Activated CD4-positive, alpha-beta T cell treated with anti-CD3 and anti-CD28 coated beads for 36 hours (primary cell): ENCODE measurements at regions not wholly inside any gene's neighbourhood (a gene's known extent, or its start where the extent isn't known, plus 50 kb on each side); places are given as distances from the start of the nearest gene placed in this dataset.

Source experiments
- ATAC-seq: fragments of 200-7000 bp; cut with Tn5 transposase; one replicate; pipeline ENCODE4 v1.10.0; 2021; ENCODE audit warnings: mild to moderate bottlenecking, moderate library complexity
- CTCF ChIA-PET: fragments of 350-600 bp; sonication (Branson Sonifier 250); formaldehyde crosslinking; loops from one replicate; lab custom pipeline; 2021; ENCODE audit warnings: antibody characterized with exemption; lab: Charles Lee
- POLR2A ChIA-PET: fragments of 350-600 bp; sonication (Branson Sonifier 250); formaldehyde crosslinking; loops from one replicate; lab custom pipeline; 2021; ENCODE audit warnings: antibody characterized with exemption, inconsistent platforms; lab: Charles Lee
- DNase-seq: peaks from one replicate; pipeline ENCODE4 v3.0.0-alpha.2; 2020
- H3K27ac Mint-ChIP-seq: one replicate; pipeline ENCODE4 v1.8.0; 2021; ENCODE audit warnings: mixed read lengths
- H3K27me3 Mint-ChIP-seq: one replicate; pipeline ENCODE4 v1.8.0; 2021; ENCODE audit warnings: mixed read lengths
- H3K36me3 Mint-ChIP-seq: one replicate; pipeline ENCODE4 v1.8.0; 2021; ENCODE audit warnings: low read depth, mixed read lengths
- H3K4me1 Mint-ChIP-seq: one replicate; pipeline ENCODE4 v1.8.0; 2021; ENCODE audit warnings: mixed read lengths
- H3K4me3 Mint-ChIP-seq: one replicate; pipeline ENCODE4 v1.8.0; 2021; ENCODE audit warnings: mild to moderate bottlenecking, moderate library complexity, mixed read lengths
- H3K9me3 Mint-ChIP-seq: one replicate; pipeline ENCODE4 v1.8.0; 2021; ENCODE audit warnings: low read depth, mixed read lengths
- intact Hi-C, 2 experiments: fragments of 100-400 bp; cut with DNase I in 1 of 2; cut with micrococcal nuclease in 1 of 2; formaldehyde crosslinking; loops; one replicate each; pipeline versions ENCODE4 v1.14.2 to v1.15.1; 2022 to 2024; cut with DNase I, micrococcal nuclease

DNA sequence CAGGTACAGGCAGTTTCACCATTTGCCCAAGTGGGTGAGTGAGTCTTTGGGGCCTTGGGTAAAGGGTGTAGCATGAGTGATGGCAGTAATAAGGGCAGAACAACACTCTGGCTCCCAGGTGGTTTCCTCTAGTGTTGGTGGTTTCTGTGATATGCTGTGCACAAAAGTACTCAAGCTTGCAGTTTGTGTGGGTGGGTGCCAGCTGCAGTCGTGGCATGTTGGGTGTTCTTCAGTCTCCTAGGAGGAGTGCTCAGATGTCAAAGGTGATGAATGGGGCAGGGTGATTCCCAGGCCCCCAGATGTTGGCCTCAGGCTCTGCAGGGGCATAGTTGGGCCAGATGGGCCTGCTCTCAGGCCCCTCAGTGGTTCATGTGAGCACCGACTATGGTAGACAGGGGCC, 166.1 kb upstream of the KLF8 start:
- POLR2A ChIA-PET = no interaction called here
- CTCF ChIA-PET = no interaction called here
- ATAC-seq = peak; percentile 73
- intact Hi-C loops = no loop called here
- Mint-ChIP-seq H3K27ac (no peak overlapping the region), H3K36me3 (peaks cover 5% of the 10 kb centered on the region), H3K4me1 (peaks cover 33% of the 10 kb centered on the region), H3K4me3 (no peak overlapping the region), H3K9me3 (peaks cover 10% of the 10 kb centered on the region), H3K27me3 (no peaks in the 10 kb centered on the region)
- peak; percentile 23 for DNase-seq

DNA sequence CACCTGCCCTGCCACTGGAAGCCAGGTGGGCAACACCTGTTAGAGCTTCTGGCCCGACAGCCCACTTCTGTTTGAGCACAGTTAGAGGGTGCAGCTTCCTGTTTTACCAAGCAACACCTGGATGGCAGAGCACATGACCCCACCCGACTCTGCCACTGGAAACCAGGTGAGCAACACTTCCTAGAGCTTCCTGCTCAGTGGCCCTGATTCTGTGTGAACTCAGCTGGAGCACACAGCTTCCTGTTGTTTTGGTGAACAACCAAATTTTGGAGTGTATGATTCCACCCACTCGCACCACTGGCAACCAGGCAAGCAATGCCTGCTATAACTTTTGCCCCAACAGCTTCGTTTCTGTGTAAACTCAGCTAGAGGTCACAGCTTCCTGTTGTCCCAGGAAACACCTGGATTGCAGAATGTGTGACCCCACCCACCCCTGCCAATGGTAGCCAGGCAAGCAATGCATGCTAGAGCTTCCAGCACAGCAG, 163.8 kb upstream of the KLF8 start:
- H3K36me3 Mint-ChIP-seq = no peaks in the 10 kb centered on the region
- DNase-seq = peak; percentile 9
- H3K4me1 Mint-ChIP-seq = peaks cover 33% of the 10 kb centered on the region
- CTCF ChIA-PET = interaction anchor here (1.1 kb wide), 1 partner anchor 16 kb away, joined by 3 read pairs; no protein-coding TSS in a partner anchor
- H3K27me3 Mint-ChIP-seq = no peaks in the 10 kb centered on the region
- peak overlapping the region; percentile 55 for H3K27ac Mint-ChIP-seq
- H3K4me3 Mint-ChIP-seq = no peak overlapping the region
- POLR2A ChIA-PET = no interaction called here
- intact Hi-C loops = no loop called here
- ATAC-seq = peak; percentile 42
- peaks cover 2% of the 10 kb centered on the region for H3K9me3 Mint-ChIP-seq

DNA sequence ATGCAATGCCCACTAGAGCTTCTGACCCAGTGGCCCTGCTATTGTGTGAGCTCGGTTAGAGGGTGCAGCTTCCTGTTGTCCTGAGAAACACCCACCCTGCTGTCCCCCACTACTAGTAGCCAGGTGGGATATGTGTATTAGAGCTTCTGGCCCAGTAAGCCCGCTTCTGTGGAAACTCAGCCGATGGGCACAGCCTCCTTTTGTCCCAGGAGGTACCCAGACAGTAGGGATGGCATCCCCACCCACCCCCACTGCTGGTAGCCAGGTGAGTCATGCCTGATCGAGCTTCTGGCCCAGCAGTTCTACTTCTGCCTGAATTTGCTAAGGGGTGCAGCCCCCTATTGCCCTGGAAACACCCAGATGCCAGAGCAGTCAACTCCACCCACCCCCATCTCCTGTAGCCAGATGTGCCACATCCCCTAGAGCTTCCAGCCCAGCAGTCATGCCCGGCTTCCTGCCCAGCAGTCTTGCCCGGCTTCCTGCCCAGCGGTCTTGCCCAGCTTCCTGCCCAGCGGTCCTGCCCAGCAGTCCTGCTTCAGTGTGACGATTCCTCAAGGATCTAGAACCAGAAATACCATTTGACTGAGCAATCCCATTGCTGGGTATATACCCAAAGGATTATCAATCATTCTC, 162.7 kb upstream of the KLF8 start:
- H3K27ac Mint-ChIP-seq = no peak overlapping the region
- DNase-seq = no peak
- ATAC-seq = no peak
- no peak overlapping the region for H3K4me3 Mint-ChIP-seq
- no peaks in the 10 kb centered on the region for H3K36me3 Mint-ChIP-seq
- no peaks in the 10 kb centered on the region for H3K27me3 Mint-ChIP-seq
- POLR2A ChIA-PET = no interaction called here
- peaks cover 2% of the 10 kb centered on the region for H3K9me3 Mint-ChIP-seq
- CTCF ChIA-PET = interaction anchor here (1.1 kb wide), 1 partner anchor 14 kb away, joined by 3 read pairs; no protein-coding TSS in a partner anchor
- intact Hi-C loops = no loop called here
- H3K4me1 Mint-ChIP-seq = peaks cover 33% of the 10 kb centered on the region

DNA sequence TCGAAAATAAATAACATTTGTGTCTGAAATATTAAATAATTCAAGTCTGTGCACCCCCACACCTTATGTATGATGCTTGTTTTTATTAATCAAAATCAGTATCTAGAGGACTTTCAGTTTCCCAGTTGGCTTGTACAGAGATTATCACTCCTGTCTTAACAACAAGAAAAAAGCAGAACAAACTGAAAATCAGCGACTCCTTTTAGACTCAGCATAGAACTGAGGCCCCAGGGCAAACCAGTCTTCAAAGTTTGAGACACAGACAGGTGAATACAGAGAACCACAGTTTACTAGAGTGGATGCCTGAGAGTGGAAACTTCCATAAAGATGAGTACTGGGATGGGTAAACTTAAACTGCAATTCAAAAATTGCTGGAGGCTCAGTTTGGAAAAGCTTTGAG, 142.8 kb upstream of the KLF8 start:
- intact Hi-C loops = no loop called here
- no peaks in the 10 kb centered on the region for H3K36me3 Mint-ChIP-seq
- no peaks in the 10 kb centered on the region for H3K9me3 Mint-ChIP-seq
- H3K27ac Mint-ChIP-seq = no peak overlapping the region
- no peak overlapping the region for H3K4me3 Mint-ChIP-seq
- no peaks in the 10 kb centered on the region for H3K27me3 Mint-ChIP-seq
- ChIA-PET CTCF (no interaction called here), POLR2A (no interaction called here)
- no peak for DNase-seq
- no peaks in the 10 kb centered on the region for H3K4me1 Mint-ChIP-seq
- ATAC-seq = no peak

DNA sequence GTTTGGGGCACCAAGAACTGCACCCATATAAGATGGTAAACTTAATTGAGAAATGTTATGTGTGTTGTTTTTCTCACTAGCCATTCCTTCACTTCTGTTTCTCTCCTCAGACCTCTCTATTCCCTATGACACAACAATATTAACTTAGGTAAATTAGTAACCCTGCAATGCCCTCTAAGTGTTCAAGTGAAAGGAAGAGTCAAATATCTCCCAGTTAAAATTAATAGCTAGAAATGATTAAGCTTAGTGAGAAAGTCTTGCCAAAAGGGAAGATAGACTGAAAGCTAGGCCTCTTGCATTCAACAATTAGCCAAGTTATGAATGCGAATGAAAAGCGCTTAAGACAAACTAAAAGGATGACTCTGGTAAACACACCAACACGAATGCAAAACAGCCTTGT, 132.9 kb upstream of the KLF8 start:
- DNase-seq (no peak), ATAC-seq (no peak)
- CTCF ChIA-PET = no interaction called here
- Mint-ChIP-seq H3K27ac (no peak overlapping the region), H3K36me3 (no peaks in the 10 kb centered on the region), H3K4me1 (no peaks in the 10 kb centered on the region), H3K27me3 (no peaks in the 10 kb centered on the region), H3K9me3 (no peaks in the 10 kb centered on the region), H3K4me3 (no peak overlapping the region)
- intact Hi-C loops = no loop called here
- POLR2A ChIA-PET = no interaction called here

DNA sequence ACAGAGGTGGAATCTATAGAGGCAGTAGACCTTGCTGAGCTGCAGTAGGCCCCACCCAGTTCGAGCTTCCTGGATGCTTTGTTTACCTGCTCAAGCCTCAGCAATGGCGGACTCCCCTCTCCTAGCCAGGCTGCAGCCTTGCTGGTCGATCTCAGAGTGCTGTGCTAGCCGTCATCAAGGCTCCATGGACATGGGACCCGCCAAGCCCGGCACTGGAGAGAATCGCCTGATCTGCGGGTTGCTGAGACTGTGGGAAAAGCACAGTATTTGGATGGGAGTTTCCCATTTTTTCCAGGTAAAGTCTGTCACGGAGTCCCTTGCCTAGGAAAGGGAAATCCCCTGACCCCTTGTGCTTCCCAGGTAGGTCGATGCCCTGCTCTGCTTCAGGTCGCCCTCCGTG, 124.8 kb upstream of the KLF8 start:
- intact Hi-C loops = no loop called here
- ATAC-seq (no peak), DNase-seq (no peak)
- ChIA-PET CTCF (no interaction called here), POLR2A (no interaction called here)
- no peaks in the 10 kb centered on the region for H3K27me3 Mint-ChIP-seq
- H3K36me3 Mint-ChIP-seq = no peaks in the 10 kb centered on the region
- no peaks in the 10 kb centered on the region for H3K4me1 Mint-ChIP-seq
- H3K4me3 Mint-ChIP-seq = no peak overlapping the region
- peaks cover 8% of the 10 kb centered on the region for H3K9me3 Mint-ChIP-seq
- no peak overlapping the region for H3K27ac Mint-ChIP-seq

DNA sequence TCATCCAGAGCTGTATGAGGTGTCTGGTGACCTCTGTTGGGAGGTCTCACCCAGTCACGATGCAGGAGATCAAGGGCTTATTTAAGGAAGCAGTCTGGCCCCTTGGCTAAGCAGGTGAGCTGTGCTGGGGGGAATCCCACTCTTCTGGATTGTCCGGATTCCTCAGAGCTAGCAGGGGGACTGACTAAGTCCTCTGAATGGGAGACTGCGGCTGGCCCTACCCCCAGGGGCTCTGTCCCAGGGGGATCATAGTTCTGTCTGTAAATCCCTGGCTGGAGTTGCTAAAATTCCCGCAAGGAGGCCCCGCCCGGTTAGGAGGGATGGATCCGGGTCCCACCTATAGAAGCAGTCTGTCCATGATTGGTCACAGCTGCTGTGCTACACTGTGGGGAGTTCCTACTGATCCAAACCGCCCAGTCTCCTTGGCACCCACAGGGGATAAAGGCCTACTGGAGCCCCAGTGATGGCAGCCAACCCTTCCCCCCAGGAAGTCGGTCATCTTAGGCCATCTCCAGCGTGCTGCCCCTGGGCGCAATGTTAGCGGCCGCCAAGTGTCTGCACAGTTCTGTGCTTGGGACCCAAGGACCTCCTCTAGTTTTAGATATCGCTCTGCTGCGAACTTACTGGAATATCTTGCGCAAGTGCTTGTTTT, 118.2 kb upstream of the KLF8 start:
- ChIA-PET POLR2A (no interaction called here), CTCF (no interaction called here)
- ATAC-seq (no peak), DNase-seq (no peak)
- H3K27ac Mint-ChIP-seq = no peak overlapping the region
- H3K9me3 Mint-ChIP-seq = no peaks in the 10 kb centered on the region
- no peaks in the 10 kb centered on the region for H3K27me3 Mint-ChIP-seq
- no peaks in the 10 kb centered on the region for H3K36me3 Mint-ChIP-seq
- no peak overlapping the region for H3K4me3 Mint-ChIP-seq
- no peaks in the 10 kb centered on the region for H3K4me1 Mint-ChIP-seq
- intact Hi-C loops = no loop called here

DNA sequence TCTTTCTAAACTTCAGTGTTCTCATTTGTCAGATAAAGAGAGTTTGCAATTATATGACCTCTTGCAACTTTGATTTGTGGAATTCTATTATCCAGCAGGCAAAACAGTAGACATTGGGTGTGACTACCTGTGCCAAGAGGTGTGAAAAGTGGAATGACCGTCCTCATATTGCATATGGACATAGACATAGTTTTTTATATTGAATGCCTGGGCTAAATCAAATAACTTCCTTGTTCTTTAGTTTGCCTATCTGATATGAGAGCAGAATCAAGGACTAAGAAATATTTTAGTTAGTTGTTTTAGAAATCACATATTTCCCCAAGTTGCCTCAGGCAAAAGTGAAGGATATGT, 117.7 kb upstream of the KLF8 start:
- H3K4me3 Mint-ChIP-seq = no peak overlapping the region
- no peaks in the 10 kb centered on the region for H3K4me1 Mint-ChIP-seq
- no peaks in the 10 kb centered on the region for H3K9me3 Mint-ChIP-seq
- ChIA-PET CTCF (no interaction called here), POLR2A (no interaction called here)
- H3K27ac Mint-ChIP-seq = no peak overlapping the region
- H3K36me3 Mint-ChIP-seq = no peaks in the 10 kb centered on the region
- intact Hi-C loops = no loop called here
- ATAC-seq = no peak
- no peak for DNase-seq
- no peaks in the 10 kb centered on the region for H3K27me3 Mint-ChIP-seq

DNA sequence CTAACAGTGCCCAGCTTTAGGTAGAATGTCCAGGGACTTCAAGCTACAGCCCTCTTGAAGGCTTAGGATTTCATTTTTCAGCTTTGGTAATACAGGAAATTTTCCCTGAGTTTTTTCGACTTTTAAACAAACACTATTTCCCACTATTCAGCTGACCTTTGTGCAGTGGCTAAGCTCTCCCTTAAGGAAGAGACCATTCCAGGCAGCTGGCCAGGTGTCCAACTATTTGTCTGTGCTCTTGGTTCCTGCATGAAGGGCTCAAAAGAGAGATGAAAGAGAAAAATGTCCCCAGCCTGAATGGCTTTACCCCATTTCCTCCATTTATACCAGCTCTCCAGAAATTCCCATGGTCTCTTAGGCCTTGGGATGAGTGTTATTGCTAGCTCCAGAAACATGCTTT, 111.9 kb upstream of the KLF8 start:
- Mint-ChIP-seq H3K36me3 (no peaks in the 10 kb centered on the region), H3K4me1 (no peaks in the 10 kb centered on the region), H3K27me3 (no peaks in the 10 kb centered on the region), H3K4me3 (no peak overlapping the region), H3K27ac (no peak overlapping the region), H3K9me3 (no peaks in the 10 kb centered on the region)
- DNase-seq (no peak), ATAC-seq (no peak)
- ChIA-PET CTCF (no interaction called here), POLR2A (no interaction called here)
- intact Hi-C loops = no loop called here

DNA sequence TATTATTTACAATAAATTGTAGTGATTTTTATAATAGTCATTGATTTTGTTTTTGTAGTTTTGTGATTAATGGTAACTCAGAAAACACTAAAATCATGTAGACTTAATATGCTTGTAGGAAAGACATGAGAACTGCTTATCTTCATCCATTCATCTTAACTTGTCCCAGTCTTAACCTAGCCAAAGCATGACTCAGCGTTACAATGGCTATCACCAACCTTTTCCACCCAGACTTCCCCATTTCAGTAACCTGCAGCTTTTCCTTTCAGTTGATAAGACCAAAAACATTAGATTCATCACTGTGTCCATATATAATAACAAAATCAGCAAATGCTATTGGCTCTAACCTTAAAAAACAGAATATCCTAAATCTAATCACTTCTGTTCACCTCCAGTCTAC, 106.2 kb upstream of the KLF8 start:
- intact Hi-C loops = no loop called here
- Mint-ChIP-seq H3K9me3 (peaks cover 5% of the 10 kb centered on the region), H3K36me3 (peaks cover 5% of the 10 kb centered on the region), H3K4me3 (no peak overlapping the region), H3K4me1 (no peaks in the 10 kb centered on the region), H3K27me3 (no peaks in the 10 kb centered on the region), H3K27ac (no peak overlapping the region)
- no peak for DNase-seq
- ChIA-PET POLR2A (no interaction called here), CTCF (no interaction called here)
- ATAC-seq = no peak

DNA sequence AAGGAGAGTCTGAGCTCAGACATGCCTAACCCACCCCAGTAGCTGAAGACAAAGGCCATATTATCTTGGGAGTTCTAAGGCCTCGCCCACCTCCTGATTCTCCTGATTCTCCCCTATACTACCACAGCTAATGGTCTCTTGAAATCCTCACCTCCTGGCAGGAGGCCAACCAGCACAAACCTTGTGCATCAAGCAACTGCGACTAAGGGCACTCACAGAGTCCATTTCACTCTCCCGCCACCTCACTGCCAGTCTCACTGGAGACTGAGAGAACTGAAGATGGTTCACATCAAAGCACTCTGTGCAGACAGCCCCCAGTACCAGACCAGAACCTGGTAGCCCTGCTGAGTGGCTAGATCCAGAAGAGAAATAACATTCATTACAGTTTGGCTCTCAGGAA, 102.1 kb upstream of the KLF8 start:
- no peak overlapping the region for H3K4me3 Mint-ChIP-seq
- no peaks in the 10 kb centered on the region for H3K4me1 Mint-ChIP-seq
- intact Hi-C loops = no loop called here
- DNase-seq (no peak), ATAC-seq (no peak)
- no peak overlapping the region for H3K27ac Mint-ChIP-seq
- POLR2A ChIA-PET = no interaction called here
- no peaks in the 10 kb centered on the region for H3K27me3 Mint-ChIP-seq
- CTCF ChIA-PET = no interaction called here
- peaks cover 18% of the 10 kb centered on the region for H3K9me3 Mint-ChIP-seq
- H3K36me3 Mint-ChIP-seq = peaks cover 5% of the 10 kb centered on the region

DNA sequence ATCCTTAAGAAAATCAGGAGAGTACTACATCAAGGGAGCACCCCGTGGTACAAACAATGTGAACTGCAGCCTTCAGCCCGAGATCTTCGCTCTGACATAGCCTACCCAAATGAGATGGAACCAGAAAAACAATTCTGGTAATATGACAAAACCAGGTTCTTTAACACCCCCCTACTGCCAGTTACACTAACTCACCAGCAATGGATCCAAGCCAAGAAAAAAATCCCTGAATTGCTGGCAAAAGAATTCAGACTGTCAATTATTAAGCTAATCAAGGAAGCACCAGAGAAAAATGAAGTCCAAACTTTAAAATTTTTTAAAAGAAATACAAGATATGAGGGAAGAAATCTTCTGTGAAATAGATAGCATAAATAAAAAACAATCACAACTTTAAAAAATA, 101.7 kb upstream of the KLF8 start:
- DNase-seq (no peak), ATAC-seq (no peak)
- Mint-ChIP-seq H3K4me1 (no peaks in the 10 kb centered on the region), H3K27me3 (no peaks in the 10 kb centered on the region), H3K36me3 (peaks cover 5% of the 10 kb centered on the region), H3K27ac (no peak overlapping the region), H3K4me3 (no peak overlapping the region), H3K9me3 (peaks cover 18% of the 10 kb centered on the region)
- intact Hi-C loops = no loop called here
- POLR2A ChIA-PET = no interaction called here
- CTCF ChIA-PET = no interaction called here
